Activated CD4-positive, alpha-beta T cell treated with anti-CD3 and anti-CD28 coated beads, Interleukin-2, amount 50 U/mL, for 48 hours (primary cell): ENCODE measurements at regions not wholly inside any gene's neighbourhood (a gene's known extent, or its start where the extent isn't known, plus 50 kb on each side); places are given as distances from the start of the nearest gene placed in this dataset.

Source experiments
- DNase-seq, 2 experiments: peaks; one replicate each; pipeline ENCODE4 v3.0.0-alpha.2; 2020

GRCh38 chr5:133827830-133828229 is 140.6 kb downstream of the C5orf15 start:
- no peak for DNase-seq

GRCh38 chr5:133827011-133827410 is 141.4 kb downstream of the C5orf15 start:
- no peak for DNase-seq

GRCh38 chr5:133825631-133826289 is 142.7 kb downstream of the C5orf15 start:
- no peak for DNase-seq

GRCh38 chr5:133824661-133825254 is 143.7 kb downstream of the C5orf15 start:
- peak; percentile 33 to 42 for DNase-seq

GRCh38 chr5:133821889-133822288 is 146.5 kb downstream of the C5orf15 start:
- DNase-seq: no peak

GRCh38 chr5:133821311-133821741 is 147.1 kb downstream of the C5orf15 start:
- no peak for DNase-seq

GRCh38 chr5:133820507-133820906 is 147.9 kb downstream of the C5orf15 start:
- no peak for DNase-seq

GRCh38 chr5:133819977-133820471 is 148.4 kb downstream of the C5orf15 start:
- no peak for DNase-seq

GRCh38 chr5:133818869-133819600 is 149.4 kb downstream of the C5orf15 start:
- no peak for DNase-seq

GRCh38 chr5:133818031-133818431 is 150.4 kb downstream of the C5orf15 start:
- no peak for DNase-seq

- DNase-seq: no peak
Measured at GRCh38 chr5:133817456-133817855, 151.0 kb downstream of the C5orf15 start.

GRCh38 chr5:133816791-133817190 is 151.6 kb downstream of the C5orf15 start:
- DNase-seq: no peak

- DNase-seq: no peak
Measured at GRCh38 chr5:133814152-133814551, 154.3 kb downstream of the C5orf15 start.

- no peak for DNase-seq
Measured at GRCh38 chr5:133811168-133811567, 157.3 kb downstream of the C5orf15 start.

GRCh38 chr5:133809801-133810200 is 158.6 kb downstream of the C5orf15 start:
- DNase-seq: no peak

GRCh38 chr5:133807348-133807747 is 161.1 kb downstream of the C5orf15 start:
- DNase-seq: no peak

- no peak for DNase-seq
Measured at GRCh38 chr5:133806847-133807246, 161.6 kb downstream of the C5orf15 start.

- no peak for DNase-seq
Measured at GRCh38 chr5:133801955-133802751, 166.3 kb downstream of the C5orf15 start.

- DNase-seq: no peak
Measured at GRCh38 chr5:133801431-133801830, 167.0 kb downstream of the C5orf15 start.

GRCh38 chr5:133799571-133800237 is 168.7 kb downstream of the C5orf15 start:
- DNase-seq: no peak

GRCh38 chr5:133797167-133797566 is 171.3 kb downstream of the C5orf15 start:
- no peak for DNase-seq

- no peak for DNase-seq
Measured at GRCh38 chr5:133796186-133796585, 172.2 kb downstream of the C5orf15 start.
